ENCODE measurements at regions not wholly inside any gene's neighbourhood (a gene's known extent, or its start where the extent isn't known, plus 50 kb on each side); places are given as distances from the start of the nearest gene placed in this dataset.

DNA sequence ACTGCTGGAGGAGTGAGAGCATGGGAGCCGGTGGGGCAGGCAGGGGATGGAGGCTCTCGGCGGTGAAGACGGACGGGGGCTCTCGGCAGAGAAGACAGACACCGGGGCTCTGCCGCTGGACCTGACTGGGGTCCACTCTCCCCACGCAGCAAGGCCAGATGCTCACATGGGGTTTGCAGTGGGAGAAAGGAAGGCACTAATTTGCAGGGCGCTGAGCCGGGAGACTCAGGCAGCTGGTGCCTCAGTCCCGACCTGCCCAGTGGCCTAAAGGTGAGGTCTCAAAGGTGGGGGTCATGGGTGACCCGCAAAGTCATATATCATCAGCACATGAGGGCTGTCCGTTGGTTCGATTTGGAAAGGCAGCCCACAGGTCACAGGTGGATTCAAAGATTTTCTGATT is 187.3 kb downstream of the ERMARD start:
- no peak for ATAC-seq (ENCODE audit: insufficient read depth, low FRiP score)

DNA sequence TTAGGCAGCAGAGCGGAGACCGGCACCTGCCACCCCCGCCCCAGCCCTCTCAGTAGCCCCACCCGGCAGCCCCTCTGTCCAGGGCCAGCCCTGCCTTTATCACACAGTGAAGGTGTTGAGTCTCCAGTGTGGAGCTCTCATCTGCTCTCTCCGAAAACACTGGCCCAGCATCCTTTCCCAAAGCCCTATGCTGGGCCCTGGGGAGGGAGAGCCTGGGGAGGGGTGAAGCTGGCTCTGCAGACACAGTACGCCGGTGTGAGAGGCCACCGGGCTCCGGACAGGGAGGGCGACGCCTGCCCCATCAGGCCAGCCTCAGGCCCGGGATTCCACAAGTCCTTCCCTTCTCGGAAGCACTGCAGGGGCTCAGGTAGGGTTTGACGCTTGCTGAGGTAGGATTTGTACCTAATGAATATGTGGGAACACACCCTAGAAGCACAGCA is 186.9 kb downstream of the ERMARD start:
- H3K9me3 ChIP-seq (ENCODE audit: control insufficient read depth in 4 of 4, insufficient read depth in 3 of 4, low read length in 3 of 4): no peaks in the 10 kb centered on the region
- H3K36me3 ChIP-seq (ENCODE audit: control insufficient read depth in 4 of 4, insufficient read depth in 4 of 4, low read length in 4 of 4): no peaks in the 10 kb centered on the region
- DNase-seq (no peak), ATAC-seq (ENCODE audit: insufficient read depth, low FRiP score) (no peak)
- H3K27me3 ChIP-seq (ENCODE audit: control insufficient read depth in 3 of 3, insufficient read depth in 3 of 3, low read length in 2 of 3): peaks cover 0 to 35% (median 5%) of the 10 kb centered on the region in 3 donors
- TF ChIP-seq, protein P1, sequence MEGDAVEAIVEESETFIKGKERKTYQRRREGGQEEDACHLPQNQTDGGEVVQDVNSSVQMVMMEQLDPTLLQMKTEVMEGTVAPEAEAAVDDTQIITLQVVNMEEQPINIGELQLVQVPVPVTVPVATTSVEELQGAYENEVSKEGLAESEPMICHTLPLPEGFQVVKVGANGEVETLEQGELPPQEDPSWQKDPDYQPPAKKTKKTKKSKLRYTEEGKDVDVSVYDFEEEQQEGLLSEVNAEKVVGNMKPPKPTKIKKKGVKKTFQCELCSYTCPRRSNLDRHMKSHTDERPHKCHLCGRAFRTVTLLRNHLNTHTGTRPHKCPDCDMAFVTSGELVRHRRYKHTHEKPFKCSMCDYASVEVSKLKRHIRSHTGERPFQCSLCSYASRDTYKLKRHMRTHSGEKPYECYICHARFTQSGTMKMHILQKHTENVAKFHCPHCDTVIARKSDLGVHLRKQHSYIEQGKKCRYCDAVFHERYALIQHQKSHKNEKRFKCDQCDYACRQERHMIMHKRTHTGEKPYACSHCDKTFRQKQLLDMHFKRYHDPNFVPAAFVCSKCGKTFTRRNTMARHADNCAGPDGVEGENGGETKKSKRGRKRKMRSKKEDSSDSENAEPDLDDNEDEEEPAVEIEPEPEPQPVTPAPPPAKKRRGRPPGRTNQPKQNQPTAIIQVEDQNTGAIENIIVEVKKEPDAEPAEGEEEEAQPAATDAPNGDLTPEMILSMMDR (IDR thresholded peaks at IDR 0.05; ENCODE audit: control extremely low read depth, extremely low read depth): no peak
- H3K4me3 ChIP-seq: no peak overlapping the region
- H3K9ac ChIP-seq (ENCODE audit: insufficient read depth in 1 of 2, low read length in 2 of 2): no peak overlapping the region
- H3K4me1 ChIP-seq (ENCODE audit: control insufficient read depth in 5 of 5, insufficient read depth in 5 of 5, low read length in 5 of 5): peaks cover 0 to 7% (median 0%) of the 10 kb centered on the region in 5 donors
- no peak overlapping the region for H3K27ac ChIP-seq (ENCODE audit: low read depth in 1 of 2, low read length in 1 of 2)
- WGBS, 2 donors: 76 to 86% methylated on average over 14 of the region's 14 CpGs

More for the DNA sequence above, 187.3 kb downstream of the ERMARD start:
- H3K9ac ChIP-seq (ENCODE audit: insufficient read depth in 1 of 2, low read length in 2 of 2): no peak overlapping the region
- peaks cover 0 to 40% (median 5%) of the 10 kb centered on the region in 3 donors for H3K27me3 ChIP-seq (ENCODE audit: control insufficient read depth in 3 of 3, insufficient read depth in 3 of 3, low read length in 2 of 3)
- H3K27ac ChIP-seq (ENCODE audit: low read depth in 1 of 2, low read length in 1 of 2): no peak overlapping the region
- DNase-seq: no peak
- TF ChIP-seq, protein P1 (IDR thresholded peaks at IDR 0.05; ENCODE audit: control extremely low read depth, extremely low read depth): no peak
- no peak overlapping the region for H3K4me3 ChIP-seq
- no peaks in the 10 kb centered on the region for H3K36me3 ChIP-seq (ENCODE audit: control insufficient read depth in 4 of 4, insufficient read depth in 4 of 4, low read length in 4 of 4)
- peaks cover 0 to 4% (median 0%) of the 10 kb centered on the region in 5 donors for H3K4me1 ChIP-seq (ENCODE audit: control insufficient read depth in 5 of 5, insufficient read depth in 5 of 5, low read length in 5 of 5)
- WGBS, 2 donors: 86% methylated on average over 15 of the region's 15 CpGs
- H3K9me3 ChIP-seq (ENCODE audit: control insufficient read depth in 4 of 4, insufficient read depth in 3 of 4, low read length in 3 of 4): peaks cover 0 to 3% (median 1%) of the 10 kb centered on the region in 4 donors

DNA sequence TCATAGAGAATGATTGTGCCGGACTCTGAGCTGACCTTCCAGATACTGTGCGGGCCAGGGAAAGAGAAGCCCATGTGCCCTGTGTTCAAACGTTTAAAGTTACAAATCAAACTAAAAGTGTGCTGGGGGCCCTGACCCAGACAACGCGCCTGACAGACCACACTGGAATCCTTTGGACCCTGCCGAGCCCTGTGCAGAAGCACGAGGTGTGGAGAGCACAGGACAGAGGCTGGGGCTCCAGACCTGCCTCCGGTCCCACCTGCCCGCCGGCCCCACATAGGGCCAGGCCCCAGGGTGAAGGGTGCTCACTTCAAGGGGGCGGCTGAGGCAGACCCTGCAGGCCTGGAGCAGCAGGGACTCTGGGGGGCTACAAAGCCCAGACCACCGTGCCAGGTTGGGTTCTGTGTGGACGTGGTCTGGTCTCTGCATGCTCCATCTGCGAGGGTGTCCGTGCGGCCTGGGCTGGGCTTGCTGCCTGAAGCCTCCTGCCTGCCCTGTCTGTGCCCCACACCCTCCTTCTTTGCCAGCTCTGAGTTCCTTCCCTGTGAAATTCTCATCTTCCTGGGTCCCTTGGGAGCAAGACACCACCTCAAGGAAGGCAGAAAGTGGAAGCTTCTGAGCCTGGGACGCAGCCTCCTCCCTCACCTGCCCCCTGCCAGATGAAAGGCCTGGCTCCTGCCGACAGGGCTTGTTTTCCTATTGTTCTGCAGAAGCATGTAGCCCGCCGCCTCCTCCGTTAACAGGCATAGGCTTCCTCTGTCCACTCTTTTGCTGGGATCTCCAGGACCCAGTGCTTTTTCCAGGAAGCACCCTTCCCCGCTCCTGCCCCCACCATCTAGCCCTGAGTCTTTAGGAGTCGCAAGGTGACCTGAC is 186.2 kb downstream of the ERMARD start:
- Histone ChIP-seq H3K27ac (ENCODE audit: low read depth in 1 of 2, low read length in 1 of 2) (no peak overlapping the region), H3K9ac (ENCODE audit: insufficient read depth in 1 of 2, low read length in 2 of 2) (no peak overlapping the region), H3K27me3 (ENCODE audit: control insufficient read depth in 3 of 3, insufficient read depth in 3 of 3, low read length in 2 of 3) (peaks cover 0 to 34% (median 5%) of the 10 kb centered on the region in 3 donors), H3K9me3 (ENCODE audit: control insufficient read depth in 4 of 4, insufficient read depth in 3 of 4, low read length in 3 of 4) (no peaks in the 10 kb centered on the region), H3K4me3 (no peak overlapping the region), H3K4me1 (ENCODE audit: control insufficient read depth in 5 of 5, insufficient read depth in 5 of 5, low read length in 5 of 5) (peaks cover 0 to 7% (median 0%) of the 10 kb centered on the region in 5 donors), H3K36me3 (ENCODE audit: control insufficient read depth in 4 of 4, insufficient read depth in 4 of 4, low read length in 4 of 4) (no peaks in the 10 kb centered on the region)
- ATAC-seq (ENCODE audit: insufficient read depth, low FRiP score) (no peak), DNase-seq (no peak)
- 79 to 82% methylated on average over 23 of the region's 23 CpGs for WGBS, 2 donors
- TF ChIP-seq, protein P1 (IDR thresholded peaks at IDR 0.05; ENCODE audit: control extremely low read depth, extremely low read depth): no peak

Data from lung (tissue), 11 donors.